HG03571 (cell line): ENCODE measurements at regions not wholly inside any gene's neighbourhood (a gene's known extent, or its start where the extent isn't known, plus 50 kb on each side); places are given as distances from the start of the nearest gene placed in this dataset.

Experiments used
- ATAC-seq: cut with Tn5 transposase; IDR thresholded peaks from one replicate; pipeline ENCODE4 v1.9.1; 2021; ENCODE audit not compliant: unreplicated experiment

- ATAC-seq: no peak
Observed at GRCh38 chr1:237961754-237962153, 71.0 kb upstream of the ZP4 start.

- ATAC-seq: no peak
Observed at GRCh38 chr1:237959838-237960237, 69.1 kb upstream of the ZP4 start.

- ATAC-seq: no peak
Observed at GRCh38 chr1:237953238-237953637, 62.5 kb upstream of the ZP4 start.
